Gastrocnemius medialis (tissue), 4 donors: ENCODE measurements at regions not wholly inside any gene's neighbourhood (a gene's known extent, or its start where the extent isn't known, plus 50 kb on each side); places are given as distances from the start of the nearest gene placed in this dataset.

Experiments used
- POLR2A ChIP-seq, 2 donors: fragments of 450-650 bp; IDR thresholded peaks; one replicate each; pipeline ENCODE4 v1.6.1; 2017; ENCODE audit warnings: antibody characterized with exemption in 2 of 2, mild to moderate bottlenecking in 2 of 2, moderate library complexity in 2 of 2
- TF ChIP-seq, protein P1 (sequence below), 5 experiments: fragments of 450-650 bp in 3 of 5; fragments of 200-600 bp in 2 of 5; sonication (generic) in 2 of 5; IDR thresholded peaks in 4 of 5; conservative IDR thresholded peaks in 1 of 5; 1 replicate in 4 of 5; 2 replicates in 1 of 5; pipeline ENCODE4 v1.5.1; 2016 to 2019; ENCODE audit warnings: antibody characterized with exemption in 5 of 5, mild to moderate bottlenecking in 3 of 5, moderate library complexity in 3 of 5

DNA sequence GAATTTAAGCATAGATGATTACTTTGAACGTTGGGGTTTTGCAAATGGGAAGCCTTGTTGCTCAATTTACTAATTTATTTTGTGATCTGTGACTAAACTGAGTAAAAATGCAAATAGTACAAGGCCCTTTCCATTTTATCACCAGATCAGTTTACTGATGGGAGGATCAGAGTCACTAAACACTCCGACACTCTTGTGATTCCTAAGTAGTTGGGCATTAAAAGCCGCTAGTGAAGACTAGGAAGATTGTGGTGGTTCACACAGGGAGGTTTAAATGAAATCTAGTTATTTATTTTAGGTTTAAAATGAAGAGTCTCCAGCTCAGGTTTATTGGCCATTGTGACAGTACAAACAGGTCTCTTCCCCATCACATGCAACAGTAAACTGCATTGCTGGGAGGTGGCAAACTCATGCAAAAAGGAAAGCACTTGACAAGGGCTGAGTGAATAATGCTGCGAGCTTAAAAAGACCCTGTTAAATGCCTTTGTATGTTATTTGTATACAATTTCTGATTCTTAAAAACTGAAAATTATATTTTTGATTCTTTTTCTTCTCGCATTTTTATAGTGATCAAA, 394.8 kb upstream of the FANCL start:
- TF ChIP-seq, protein P1, sequence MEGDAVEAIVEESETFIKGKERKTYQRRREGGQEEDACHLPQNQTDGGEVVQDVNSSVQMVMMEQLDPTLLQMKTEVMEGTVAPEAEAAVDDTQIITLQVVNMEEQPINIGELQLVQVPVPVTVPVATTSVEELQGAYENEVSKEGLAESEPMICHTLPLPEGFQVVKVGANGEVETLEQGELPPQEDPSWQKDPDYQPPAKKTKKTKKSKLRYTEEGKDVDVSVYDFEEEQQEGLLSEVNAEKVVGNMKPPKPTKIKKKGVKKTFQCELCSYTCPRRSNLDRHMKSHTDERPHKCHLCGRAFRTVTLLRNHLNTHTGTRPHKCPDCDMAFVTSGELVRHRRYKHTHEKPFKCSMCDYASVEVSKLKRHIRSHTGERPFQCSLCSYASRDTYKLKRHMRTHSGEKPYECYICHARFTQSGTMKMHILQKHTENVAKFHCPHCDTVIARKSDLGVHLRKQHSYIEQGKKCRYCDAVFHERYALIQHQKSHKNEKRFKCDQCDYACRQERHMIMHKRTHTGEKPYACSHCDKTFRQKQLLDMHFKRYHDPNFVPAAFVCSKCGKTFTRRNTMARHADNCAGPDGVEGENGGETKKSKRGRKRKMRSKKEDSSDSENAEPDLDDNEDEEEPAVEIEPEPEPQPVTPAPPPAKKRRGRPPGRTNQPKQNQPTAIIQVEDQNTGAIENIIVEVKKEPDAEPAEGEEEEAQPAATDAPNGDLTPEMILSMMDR (IDR thresholded peaks at IDR 0.05 in 4 of 5, conservative IDR thresholded peaks at IDR 0.05 in 1 of 5), result no peak
- TF ChIP-seq POLR2A (IDR thresholded peaks at IDR 0.05), result no peak
